HCT116 (cell line): ENCODE measurements at regions not wholly inside any gene's neighbourhood (a gene's known extent, or its start where the extent isn't known, plus 50 kb on each side); places are given as distances from the start of the nearest gene placed in this dataset.

ENCODE experiments used
- CTCF ChIP-seq, 3 experiments: fragments of 200-600 bp in 1 of 3; sonication (generic) in 1 of 3; IDR thresholded peaks in 2 of 3; conservative IDR thresholded peaks in 1 of 3; 2 replicates each; pipeline ENCODE4 v1.5.1; 2012 to 2017; ENCODE audit warnings: low read depth in 2 of 3, low read length in 2 of 3, antibody characterized with exemption in 1 of 3, borderline replicate concordance in 1 of 3, control low read depth in 1 of 3, mild to moderate bottlenecking in 1 of 3, mixed read lengths in 1 of 3, mixed run types in 1 of 3, moderate library complexity in 1 of 3; ENCODE audit not compliant: insufficient read depth in 1 of 3
- EZH2phosphoT487 ChIP-seq: fragments of 200-600 bp; IDR thresholded peaks from 2 replicates; pipeline ENCODE4 v1.6.1; 2018; ENCODE audit warnings: antibody characterized with exemption, borderline replicate concordance
- POLR2A ChIP-seq: IDR thresholded peaks from 2 replicates; pipeline ENCODE4 v1.7.0; 2011; ENCODE audit warnings: borderline replicate concordance; ENCODE audit not compliant: insufficient read depth, insufficient read length; ENCODE audit errors: extremely low read depth
- POLR2AphosphoS5 ChIP-seq: IDR thresholded peaks from 2 replicates; pipeline ENCODE4 v1.6.1; 2011; ENCODE audit warnings: mild to moderate bottlenecking, low read depth, low read length, moderate library complexity
- SIN3A ChIP-seq: IDR thresholded peaks from 2 replicates; pipeline ENCODE4 v1.6.1; 2012; ENCODE audit warnings: low read depth

- no peak for TF ChIP-seq CTCF (IDR thresholded peaks at IDR 0.05 in 2 of 3, conservative IDR thresholded peaks at IDR 0.05 in 1 of 3; ENCODE audit: borderline replicate concordance in 1 of 3, insufficient read depth in 1 of 3, low read depth in 2 of 3, low read length in 2 of 3)
- TF ChIP-seq POLR2A = no peak
- TF ChIP-seq SIN3A = no peak
- TF ChIP-seq EZH2phosphoT487 = no peak
- TF ChIP-seq POLR2AphosphoS5 = no peak
Observed at GRCh38 chr5:145118127-145118526, 717.0 kb downstream of the PRELID2 start.
